ENCODE measurements at regions not wholly inside any gene's neighbourhood (a gene's known extent, or its start where the extent isn't known, plus 50 kb on each side); places are given as distances from the start of the nearest gene placed in this dataset.

- peak; percentile 82 for ATAC-seq
These were observed 361.2 kb downstream of the RND3 start for GRCh38 chr2:150126143-150126740.

GRCh38 chr2:150125708-150126107, 361.8 kb downstream of the RND3 start:
- Histone ChIP-seq H3K4me3 (ENCODE audit: low read length) (no peak overlapping the region), H3K4me1 (ENCODE audit: insufficient read depth, low read length) (peaks cover 39% of the 10 kb centered on the region), H3K9me2 (replicated peaks; ENCODE audit: low read length) (no peaks in the 10 kb centered on the region), H3K9me3 (ENCODE audit: low read length) (no peaks in the 10 kb centered on the region), H3K4me2 (ENCODE audit: low read length) (peak overlapping the region; percentile 23; the same call in 1 of the 2 replicates), H3K36me3 (ENCODE audit: low read depth, low read length) (no peaks in the 10 kb centered on the region), H3K27me3 (ENCODE audit: low read length) (no peaks in the 10 kb centered on the region), H3F3A (ENCODE audit: low read length, unreplicated experiment) (no peaks in the 10 kb centered on the region), H2AFZ (ENCODE audit: low read length) (peak overlapping the region; percentile 9; the same call in 1 of the 2 replicates), H3K9ac (ENCODE audit: low read length) (0 out of 2 replicates have a peak overlapping the region, but pooled peaks have one; percentile 2), H3K27ac (ENCODE audit: low read length) (peak overlapping the region; percentile 60), H4K20me1 (ENCODE audit: low read length) (no peaks in the 10 kb centered on the region), H3K79me2 (ENCODE audit: low read length) (no peaks in the 10 kb centered on the region)
- ChIA-PET CTCF (no interaction called here), POLR2A (ENCODE audit: unreplicated experiment) (interaction anchor here (0.6 kb wide), 1 partner anchor 62 kb away, joined by 3 read pairs; no protein-coding TSS in a partner anchor)
- ATAC-seq (no peak), DNase-seq (peak; percentile 37)
- BruUV-seq (replicated peaks), result no TSS peak
- TF ChIP-seq EZH2phosphoT487 (IDR thresholded peaks at IDR 0.05; ENCODE audit: borderline replicate concordance, low read length), result no peak
- no peak for TF ChIP-seq EZH2 (IDR thresholded peaks at IDR 0.05; ENCODE audit: low read length, unreplicated experiment)
- TF ChIP-seq CTCF (conservative IDR thresholded peaks at IDR 0.05; ENCODE audit: low read depth, low read length), result 0 out of 2 replicates have a peak, but pooled peaks have one; percentile 11
- intact Hi-C loops (cut with micrococcal nuclease), result no loop called here

More at GRCh38 chr2:150126143-150126740, 361.2 kb downstream of the RND3 start:
- peak overlapping the region; percentile 2; the same call in 1 of the 2 replicates for H3K9ac ChIP-seq (ENCODE audit: low read length)
- ChIA-PET CTCF (no interaction called here), POLR2A (ENCODE audit: unreplicated experiment) (no interaction called here)
- H2AFZ ChIP-seq (ENCODE audit: low read length), result peak overlapping the region; percentile 10; the same call in 1 of the 2 replicates
- H3K79me2 ChIP-seq (ENCODE audit: low read length), result no peaks in the 10 kb centered on the region
- intact Hi-C loops (cut with micrococcal nuclease), result no loop called here
- H3K27ac ChIP-seq (ENCODE audit: low read length), result peak overlapping the region; percentile 60
- H3K27me3 ChIP-seq (ENCODE audit: low read length), result no peaks in the 10 kb centered on the region
- no peaks in the 10 kb centered on the region for H3K9me3 ChIP-seq (ENCODE audit: low read length)
- peak overlapping the region; percentile 23; the same call in 1 of the 2 replicates for H3K4me2 ChIP-seq (ENCODE audit: low read length)
- TF ChIP-seq EZH2 (IDR thresholded peaks at IDR 0.05; ENCODE audit: low read length, unreplicated experiment), result no peak
- no peak overlapping the region for H3K4me3 ChIP-seq (ENCODE audit: low read length)
- H3K4me1 ChIP-seq (ENCODE audit: insufficient read depth, low read length), result peaks cover 39% of the 10 kb centered on the region
- no peaks in the 10 kb centered on the region for H3K9me2 ChIP-seq (replicated peaks; ENCODE audit: low read length)
- H3K36me3 ChIP-seq (ENCODE audit: low read depth, low read length), result no peaks in the 10 kb centered on the region
- BruUV-seq (replicated peaks), result no TSS peak
- peak; percentile 84 for DNase-seq
- no peaks in the 10 kb centered on the region for H3F3A ChIP-seq (ENCODE audit: low read length, unreplicated experiment)
- no peaks in the 10 kb centered on the region for H4K20me1 ChIP-seq (ENCODE audit: low read length)

- Histone ChIP-seq H3K79me2 (ENCODE audit: low read length) (no peaks in the 10 kb centered on the region), H3F3A (ENCODE audit: low read length, unreplicated experiment) (no peaks in the 10 kb centered on the region), H3K9ac (ENCODE audit: low read length) (no peak overlapping the region), H4K20me1 (ENCODE audit: low read length) (no peaks in the 10 kb centered on the region), H3K4me2 (ENCODE audit: low read length) (no peak overlapping the region), H3K36me3 (ENCODE audit: low read depth, low read length) (no peaks in the 10 kb centered on the region), H3K4me1 (ENCODE audit: insufficient read depth, low read length) (peaks cover 39% of the 10 kb centered on the region), H3K9me3 (ENCODE audit: low read length) (no peaks in the 10 kb centered on the region), H3K27me3 (ENCODE audit: low read length) (no peaks in the 10 kb centered on the region), H2AFZ (ENCODE audit: low read length) (no peak overlapping the region), H3K27ac (ENCODE audit: low read length) (no peak overlapping the region), H3K4me3 (ENCODE audit: low read length) (no peak overlapping the region), H3K9me2 (replicated peaks; ENCODE audit: low read length) (no peaks in the 10 kb centered on the region)
- ChIA-PET CTCF (no interaction called here), POLR2A (ENCODE audit: unreplicated experiment) (interaction anchor here (0.6 kb wide), 1 partner anchor 62 kb away, joined by 3 read pairs; no protein-coding TSS in a partner anchor)
- DNase-seq (no peak), ATAC-seq (no peak)
- intact Hi-C loops (cut with micrococcal nuclease), result no loop called here
- TF ChIP-seq EZH2 (IDR thresholded peaks at IDR 0.05; ENCODE audit: low read length, unreplicated experiment), result no peak
- TF ChIP-seq EZH2phosphoT487 (IDR thresholded peaks at IDR 0.05; ENCODE audit: borderline replicate concordance, low read length), result no peak
- no peak for TF ChIP-seq CTCF (conservative IDR thresholded peaks at IDR 0.05; ENCODE audit: low read depth, low read length)
- no TSS peak for BruUV-seq (replicated peaks)
These were observed 362.3 kb downstream of the RND3 start for GRCh38 chr2:150125188-150125587.

Data from PC-3 (cell line).